Psoas muscle (tissue), 7 donors: ENCODE measurements at regions not wholly inside any gene's neighbourhood (a gene's known extent, or its start where the extent isn't known, plus 50 kb on each side); places are given as distances from the start of the nearest gene placed in this dataset.

Experiments used
- ATAC-seq, 4 donors: fragments of 200-7000 bp; cut with Tn5 transposase; one replicate each; pipeline ENCODE4 v1.9.1; 2020; ENCODE audit warnings: moderate library complexity in 3 of 4, mild to moderate bottlenecking in 2 of 4
- DNase-seq, 2 donors: peaks; one replicate each; pipeline ENCODE4 v3.0.0-alpha.2; 2020
- H3K27ac ChIP-seq: fragments of 200-600 bp; one replicate; pipeline ENCODE4 v1.8.0; 2022
- H3K27me3 ChIP-seq, 3 donors: fragments of 200-600 bp in 1 of 3; one replicate each; pipeline versions ENCODE4 v1.6.1 to v1.8.0; 2013 to 2022; ENCODE audit warnings: low read length in 2 of 3, mild to moderate bottlenecking in 2 of 3, moderate library complexity in 1 of 3; ENCODE audit not compliant: insufficient read depth in 3 of 3
- H3K36me3 ChIP-seq, 2 donors: fragments of 200-600 bp in 1 of 2; one replicate each; pipeline versions ENCODE4 v1.6.1 to v1.8.0; 2013 to 2022; ENCODE audit warnings: low read depth in 1 of 2, mild to moderate bottlenecking in 1 of 2, moderate library complexity in 1 of 2; ENCODE audit not compliant: insufficient read depth in 1 of 2
- H3K4me1 ChIP-seq: fragments of 200-600 bp; one replicate; pipeline ENCODE4 v1.8.0; 2022
- H3K4me3 ChIP-seq: fragments of 200-600 bp; one replicate; pipeline ENCODE4 v1.8.0; 2022; ENCODE audit warnings: mild to moderate bottlenecking
- H3K9me3 ChIP-seq: fragments of 200-600 bp; one replicate; pipeline ENCODE4 v1.8.0; 2022
- CTCF ChIP-seq: fragments of 200-600 bp; IDR thresholded peaks from one replicate; pipeline ENCODE4 v1.8.0; 2022; ENCODE audit warnings: antibody characterized with exemption
- WGBS, 3 donors: extraction: QIAGEN DNeasy Blood & Tissue Kit; methylation state at CpG; one replicate each; pipeline versions ENCODE4 v1.1.6 to v1.1.7; 2013; 5-methylcytosine and 5-hydroxymethylcytosine counted together
- intact Hi-C, 2 donors: fragments of 100-400 bp; cut with DNase I; formaldehyde crosslinking; loops; one replicate each; pipeline versions ENCODE4 v1.11.0 to v1.14.2; 2022
- donor health status: healthy with polysubstance abuse.
- donor health status: DM: no; HTN: no; CAD: no; lungs with moderate emphysema.
- donor health status: Bipolar disorder and iron deficiency.
- donor health status: healthy.
- donor health status: DM: yes; HTN: yes; CAD: no.
- donor health status: DM: no; HTN: no; CAD: no.
- donor health status: DM: yes; HTN: yes; CAD: no.

GRCh38 chr4:136768925-136769275 is 763.4 kb downstream of the PCDH18 start:
- Histone ChIP-seq H3K27ac (no peak overlapping the region), H3K27me3 (peaks cover 0 to 2% (median 0%) of the 10 kb centered on the region in 3 donors), H3K36me3 (no peaks in the 10 kb centered on the region), H3K4me1 (no peaks in the 10 kb centered on the region), H3K4me3 (no peak overlapping the region), H3K9me3 (no peaks in the 10 kb centered on the region)
- ATAC-seq (no peak), DNase-seq (no peak)
- no peak for TF ChIP-seq CTCF
- intact Hi-C loops = no loop called here
- WGBS, 3 donors = 12 to 23% (median 16%) methylated on average over 1 of the region's 1 CpG

- H3K4me1 ChIP-seq = no peaks in the 10 kb centered on the region
- H3K27ac ChIP-seq = no peak overlapping the region
- H3K36me3 ChIP-seq = no peaks in the 10 kb centered on the region
- WGBS, 3 donors = 57 to 60% (median 60%) methylated on average over 3 of the region's 3 CpGs
- peaks cover 0 to 2% (median 0%) of the 10 kb centered on the region in 3 donors for H3K27me3 ChIP-seq
- no peak overlapping the region for H3K4me3 ChIP-seq
- no peak for ATAC-seq
- H3K9me3 ChIP-seq = no peaks in the 10 kb centered on the region
- intact Hi-C loops = no loop called here
- no peak for TF ChIP-seq CTCF
- no peak for DNase-seq
Observed at GRCh38 chr4:136768213-136768924, 763.9 kb downstream of the PCDH18 start.

DNA sequence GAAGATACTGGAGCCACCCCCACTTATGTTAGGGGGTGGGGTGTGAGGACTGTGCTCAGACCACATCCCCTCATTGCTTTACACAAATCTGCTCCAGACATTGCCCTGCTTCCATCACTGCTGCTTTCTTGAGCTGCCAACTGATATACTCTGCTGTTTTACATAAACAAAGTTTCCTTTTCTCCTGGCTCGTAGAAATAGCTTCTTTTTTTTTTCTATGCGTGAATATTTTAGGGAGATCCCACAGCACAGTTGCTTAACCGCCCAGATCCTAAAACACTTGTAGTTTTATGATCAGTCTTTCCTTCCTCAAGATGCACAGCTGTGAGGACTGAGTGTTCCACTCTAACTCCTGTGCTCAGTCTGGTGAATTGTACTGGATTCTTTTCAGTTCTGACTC is 768.4 kb downstream of the PCDH18 start:
- 60 to 77% (median 68%) methylated on average over 3 of the region's 3 CpGs for WGBS, 3 donors
- TF ChIP-seq CTCF = no peak
- Histone ChIP-seq H3K36me3 (no peaks in the 10 kb centered on the region), H3K9me3 (no peaks in the 10 kb centered on the region), H3K27ac (no peak overlapping the region), H3K4me3 (no peak overlapping the region), H3K4me1 (no peaks in the 10 kb centered on the region), H3K27me3 (no peaks in the 10 kb centered on the region)
- ATAC-seq (no peak), DNase-seq (no peak)
- intact Hi-C loops = no loop called here

DNA sequence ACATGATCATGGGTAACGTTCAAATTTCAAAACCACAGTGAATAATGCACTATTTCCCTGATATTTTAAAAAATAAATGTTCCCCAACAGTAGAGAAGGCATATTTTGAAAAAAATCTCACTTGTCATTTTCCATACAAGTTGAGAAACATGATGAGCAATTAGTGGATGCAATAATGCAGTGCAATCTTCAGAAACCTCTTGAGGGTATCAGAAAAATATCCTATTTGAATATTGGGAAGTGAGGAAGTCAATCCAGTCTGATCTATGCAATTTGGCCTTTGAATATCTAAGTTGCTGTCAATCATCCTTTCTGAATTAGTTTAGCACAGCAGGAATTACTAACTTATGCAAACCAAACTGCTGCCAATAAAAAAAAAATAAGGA is 776.8 kb downstream of the PCDH18 start:
- H3K27ac ChIP-seq = no peak overlapping the region
- no peaks in the 10 kb centered on the region for H3K9me3 ChIP-seq
- H3K36me3 ChIP-seq = no peaks in the 10 kb centered on the region
- WGBS, 3 donors = 63 to 78% (median 65%) methylated on average over 1 of the region's 1 CpG
- TF ChIP-seq CTCF = no peak
- intact Hi-C loops = no loop called here
- no peak for ATAC-seq
- no peak overlapping the region for H3K4me3 ChIP-seq
- H3K27me3 ChIP-seq = no peaks in the 10 kb centered on the region
- no peak for DNase-seq
- H3K4me1 ChIP-seq = no peaks in the 10 kb centered on the region
